Eye (tissue), 1 donor: ENCODE measurements at regions not wholly inside any gene's neighbourhood (a gene's known extent, or its start where the extent isn't known, plus 50 kb on each side); places are given as distances from the start of the nearest gene placed in this dataset.

Experiments
- DNase-seq: peaks from one replicate; pipeline ENCODE4 v3.0.0-alpha.2; 2015

DNA sequence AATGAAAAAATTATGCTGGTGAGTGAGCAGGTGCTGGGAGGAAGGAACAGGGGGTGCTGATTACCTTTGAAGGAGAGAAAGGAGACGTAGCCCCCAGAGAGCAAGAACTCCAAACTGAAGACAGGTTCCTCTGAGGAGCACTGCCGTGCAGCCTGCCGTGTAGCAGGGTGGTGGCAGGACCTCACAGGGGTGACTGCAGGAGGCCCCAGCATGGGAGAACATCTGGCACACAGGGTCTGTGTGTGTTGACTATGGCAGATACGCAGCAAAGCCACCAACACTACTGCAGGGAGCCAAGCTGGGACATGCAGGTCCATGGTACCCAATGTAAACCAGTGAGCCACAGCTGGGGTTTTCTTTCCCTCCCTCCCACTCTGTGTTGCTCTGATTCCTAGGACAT is 192.1 kb upstream of the PDE1C start:
- no peak for DNase-seq

DNA sequence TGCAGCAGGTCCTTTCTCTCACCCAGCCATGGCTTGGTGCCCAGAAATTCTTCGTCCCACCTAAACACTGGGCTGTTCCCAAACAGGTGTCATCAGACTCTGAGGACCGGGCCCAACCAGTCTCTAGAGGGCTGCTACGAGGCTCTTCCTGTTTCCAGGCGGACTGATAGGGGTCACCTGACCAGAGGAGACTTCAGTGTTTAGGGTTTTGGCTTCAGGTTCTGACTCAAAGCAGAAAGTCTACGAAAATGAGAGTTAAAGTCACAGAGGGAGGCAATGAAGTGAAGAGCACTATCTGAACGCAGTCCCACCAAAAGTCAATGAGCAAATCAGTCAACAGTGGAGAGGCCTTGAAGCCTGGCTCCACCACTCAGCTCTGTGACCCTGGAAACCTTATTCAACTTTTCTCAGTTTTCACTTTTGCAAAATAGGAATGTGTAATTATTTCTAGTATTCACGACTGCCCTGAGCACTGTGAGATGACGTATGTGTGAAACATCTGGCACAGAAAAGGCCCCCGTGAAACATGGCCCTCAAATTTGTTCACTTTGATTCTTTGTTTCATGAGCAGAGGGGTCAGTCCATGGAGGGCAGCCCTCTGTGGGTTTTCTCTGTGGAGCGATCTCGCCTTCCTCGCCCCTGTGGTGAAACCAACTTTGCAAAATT is 189.9 kb upstream of the PDE1C start:
- no peak for DNase-seq

DNA sequence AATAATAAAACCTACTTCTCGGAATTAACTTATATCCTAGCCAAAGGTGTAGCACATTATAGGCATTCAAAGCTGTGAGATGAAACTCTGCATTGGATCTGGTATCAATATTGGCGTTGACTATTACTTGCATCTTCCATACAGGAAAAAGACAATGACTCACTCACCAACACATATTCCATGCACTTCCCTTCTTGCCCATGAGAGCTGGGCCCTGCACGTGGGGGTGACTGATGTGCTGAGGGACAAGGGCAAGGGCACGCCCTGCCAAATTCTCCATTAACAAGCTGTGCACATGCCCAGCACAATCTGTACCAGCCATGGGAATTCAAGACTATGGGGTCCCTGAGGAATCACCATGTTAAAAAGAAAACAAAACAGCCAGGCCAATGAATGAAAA is 188.1 kb upstream of the PDE1C start:
- DNase-seq, result no peak

DNA sequence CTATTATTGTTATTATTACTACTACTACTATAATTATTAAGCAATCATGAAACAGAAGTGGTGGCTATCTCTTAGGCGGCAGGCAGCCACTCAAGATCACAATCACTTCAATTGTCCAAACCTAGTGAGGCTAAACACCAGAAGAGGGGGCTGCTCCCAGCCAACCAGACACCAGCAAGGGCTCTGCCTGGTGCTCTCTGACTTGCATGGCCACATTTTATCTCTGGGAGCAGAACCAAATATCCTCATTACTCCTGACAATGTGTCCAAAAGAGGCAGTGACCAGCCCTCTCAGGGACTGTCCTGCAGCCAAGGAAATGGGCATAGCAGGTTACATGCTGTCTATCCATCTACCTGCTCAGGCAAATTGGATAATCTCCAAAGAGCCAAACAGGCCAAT is 187.4 kb upstream of the PDE1C start:
- DNase-seq, result peak; percentile 65

DNA sequence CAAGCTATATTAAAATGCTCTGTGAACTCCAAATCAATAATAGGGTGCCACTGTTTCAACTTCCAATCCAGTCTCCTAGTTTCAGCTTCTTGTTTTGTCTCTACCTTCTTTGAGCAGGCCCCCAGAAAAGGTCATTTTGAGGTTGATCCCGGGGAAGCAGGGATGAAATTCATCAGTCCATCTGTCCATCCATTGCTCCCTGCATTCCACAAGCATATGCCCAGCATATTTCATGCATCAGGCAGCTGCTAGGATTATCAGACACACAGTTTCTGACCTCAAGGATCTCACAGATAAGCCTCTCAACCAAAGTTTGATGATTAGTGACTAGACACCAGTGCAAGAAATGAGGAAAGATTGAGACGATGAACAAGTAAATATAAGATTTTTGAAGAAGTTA is 186.6 kb upstream of the PDE1C start:
- peak; percentile 54 for DNase-seq

DNA sequence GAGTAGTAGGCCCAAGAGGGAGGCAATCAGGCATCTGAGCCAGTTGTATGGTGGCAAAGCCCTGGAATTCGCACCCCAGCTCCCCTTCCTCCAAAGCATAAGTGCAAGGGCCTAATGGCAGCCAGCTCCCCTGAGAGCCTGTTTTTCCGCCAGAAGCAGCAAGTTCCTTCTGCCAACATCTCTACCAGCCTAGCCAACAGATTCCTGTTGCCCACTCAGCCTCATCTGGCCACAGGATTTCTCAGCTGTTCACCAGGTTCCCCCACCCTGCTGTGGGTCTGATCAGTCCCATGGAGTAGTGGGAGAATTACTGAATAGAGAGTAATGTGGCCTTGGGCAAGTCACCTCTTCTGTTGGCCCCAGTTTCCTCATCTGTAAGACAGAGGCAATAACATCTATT is 186.2 kb upstream of the PDE1C start:
- no peak for DNase-seq

DNA sequence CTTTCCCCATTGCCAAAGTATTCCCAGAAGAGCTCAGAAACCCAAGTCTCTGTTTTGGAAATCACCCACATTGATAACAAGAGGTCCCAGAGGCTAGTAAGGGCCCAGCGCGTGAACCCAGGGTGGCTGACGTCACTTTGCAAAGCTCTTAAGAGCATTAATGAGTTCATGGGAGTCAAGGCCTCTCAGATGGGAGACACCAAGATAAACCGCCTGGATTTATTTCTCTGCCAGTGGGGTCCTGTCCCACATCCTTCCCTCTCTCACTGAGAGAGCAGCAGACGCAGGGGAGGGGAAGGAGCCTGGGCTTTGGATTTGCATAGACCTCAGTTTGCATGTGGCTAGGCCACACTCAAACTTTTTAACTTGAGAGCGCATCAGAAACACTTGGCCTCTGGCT is 184.8 kb upstream of the PDE1C start:
- no peak for DNase-seq

DNA sequence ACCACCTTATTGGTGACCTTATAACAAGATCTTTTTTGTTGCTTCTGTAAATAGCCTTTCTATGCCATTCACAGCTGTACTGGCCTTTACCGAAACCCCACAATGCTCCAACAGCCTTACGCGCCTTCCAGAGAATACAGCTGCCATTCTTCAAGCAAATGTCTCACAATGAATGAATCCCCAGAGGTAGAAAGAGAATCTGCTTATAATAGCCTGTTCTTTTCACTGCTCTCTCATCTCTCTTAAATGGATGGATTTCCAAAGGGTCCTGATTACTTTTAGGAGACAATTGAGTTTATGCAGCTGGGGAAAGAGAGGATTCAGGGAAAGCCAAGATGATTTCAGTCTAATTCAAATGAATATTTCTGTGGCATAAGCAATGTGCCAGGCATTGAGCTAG is 183.1 kb upstream of the PDE1C start:
- DNase-seq, result peak; percentile 45

DNA sequence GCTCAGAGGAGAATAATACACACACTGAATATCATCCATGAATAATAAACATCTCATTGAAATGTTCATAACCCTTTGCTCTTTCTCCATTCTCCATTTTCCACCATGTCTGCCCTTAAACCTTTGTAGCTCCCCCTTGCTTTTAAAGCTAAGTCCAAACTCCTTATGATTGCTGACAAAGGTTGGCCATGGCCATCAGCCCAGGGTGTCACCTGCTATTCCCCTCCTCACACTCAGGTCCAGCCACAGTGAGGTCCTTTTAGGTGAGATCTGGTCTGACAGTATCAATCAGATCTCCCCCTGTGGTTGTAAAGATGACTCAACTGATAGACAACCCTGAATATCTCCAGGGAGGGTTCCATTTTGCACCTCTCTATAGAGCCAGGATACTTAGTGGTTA is 181.5 kb upstream of the PDE1C start:
- no peak for DNase-seq

DNA sequence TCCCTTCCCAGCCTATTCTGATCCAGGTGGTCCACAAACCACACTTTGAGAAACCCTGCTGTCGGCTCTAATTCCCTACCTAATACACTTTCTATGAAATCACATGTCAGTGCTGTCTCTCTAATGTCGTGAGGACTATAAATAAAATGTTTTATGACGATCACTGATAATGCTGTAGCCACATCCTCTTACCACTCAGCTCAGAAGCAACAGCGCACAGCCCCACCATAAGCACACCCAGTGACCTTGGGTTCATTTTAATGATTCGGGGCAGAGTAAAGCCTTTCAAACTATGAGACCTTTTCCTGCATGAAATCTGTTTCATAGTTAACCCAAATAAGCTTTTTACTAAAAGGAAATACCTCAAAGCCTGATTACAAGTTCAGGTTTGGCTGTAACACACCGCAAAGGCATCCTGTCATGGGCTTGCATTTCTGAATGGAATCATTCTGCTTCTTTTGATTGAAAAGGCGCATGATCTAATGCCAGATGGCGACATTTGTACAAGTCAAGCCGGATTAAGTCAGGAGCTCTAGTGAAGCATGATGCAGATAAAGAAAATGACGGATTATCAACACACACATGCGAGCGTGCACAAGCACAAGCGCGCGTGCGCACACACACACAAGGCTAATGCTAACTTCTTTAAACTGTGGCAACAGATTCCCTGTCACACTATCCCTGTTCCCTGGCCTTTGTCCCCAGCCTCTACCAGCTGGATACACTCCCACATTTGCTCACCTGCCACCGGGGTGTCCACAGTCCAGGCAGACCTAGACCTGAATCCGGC is 180.5 kb upstream of the PDE1C start:
- DNase-seq, result peak; percentile 98

DNA sequence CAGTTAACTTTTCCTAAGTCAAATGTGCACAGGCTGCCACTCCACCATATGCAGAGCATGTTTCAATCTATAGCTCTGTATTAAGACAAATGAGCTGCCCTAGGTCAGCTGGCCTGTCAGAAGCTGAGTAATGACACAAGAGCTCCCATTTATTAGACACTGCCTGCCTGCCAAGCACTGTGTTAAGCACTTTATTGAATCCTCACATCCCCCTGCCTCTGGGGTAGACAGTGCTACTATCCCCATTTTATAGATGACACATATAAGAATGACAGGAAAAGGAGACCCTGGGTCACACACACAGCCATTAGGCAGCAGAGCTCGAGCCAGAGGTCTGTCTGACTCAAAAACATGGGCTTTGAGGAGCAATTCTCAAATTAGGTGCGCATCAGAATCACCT is 179.8 kb upstream of the PDE1C start:
- DNase-seq, result peak; percentile 67

DNA sequence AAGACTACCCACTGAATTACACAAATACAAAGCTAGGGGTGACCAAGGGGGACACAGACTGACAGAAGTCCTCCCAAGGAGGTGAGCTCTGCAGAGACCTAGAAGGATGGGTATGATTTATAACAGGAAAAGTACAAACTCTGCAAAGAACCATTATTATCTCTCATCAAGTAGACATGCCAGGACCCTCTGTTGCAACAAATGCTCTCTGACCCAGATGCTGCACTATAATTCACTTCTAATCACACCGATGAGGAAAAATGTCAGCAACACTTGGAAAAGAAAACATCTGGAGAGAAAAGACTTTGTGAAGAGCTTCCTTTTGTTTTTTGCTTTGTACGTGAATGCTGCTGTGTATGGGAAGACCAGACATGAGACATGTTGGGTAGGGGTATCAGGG is 178.3 kb upstream of the PDE1C start:
- no peak for DNase-seq

DNA sequence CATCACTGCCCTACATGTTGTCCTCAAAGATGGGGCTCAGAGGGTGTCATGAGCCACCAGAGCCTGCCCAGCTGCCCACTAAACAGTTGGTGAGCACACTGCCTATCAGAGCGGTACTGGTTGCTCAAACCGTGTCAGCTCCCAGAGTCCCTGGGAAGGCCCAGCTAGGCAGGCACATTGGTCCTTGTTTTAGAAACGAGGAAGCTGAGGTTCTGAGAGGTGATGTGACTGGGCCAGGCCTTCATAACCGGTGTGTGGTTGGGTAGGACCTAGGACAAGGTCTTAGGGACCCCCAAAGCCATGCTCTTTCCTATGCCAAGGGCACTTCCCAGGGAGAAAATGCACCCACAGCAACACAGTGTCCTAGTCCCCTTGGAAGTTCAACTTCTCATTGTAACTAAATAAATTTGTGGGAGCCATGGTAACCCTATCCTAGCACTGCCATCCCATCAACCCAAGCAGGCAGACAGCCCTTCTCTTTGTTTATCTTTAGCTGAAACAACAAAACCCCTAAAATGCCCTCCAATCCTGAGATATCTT is 174.7 kb upstream of the PDE1C start:
- no peak for DNase-seq

DNA sequence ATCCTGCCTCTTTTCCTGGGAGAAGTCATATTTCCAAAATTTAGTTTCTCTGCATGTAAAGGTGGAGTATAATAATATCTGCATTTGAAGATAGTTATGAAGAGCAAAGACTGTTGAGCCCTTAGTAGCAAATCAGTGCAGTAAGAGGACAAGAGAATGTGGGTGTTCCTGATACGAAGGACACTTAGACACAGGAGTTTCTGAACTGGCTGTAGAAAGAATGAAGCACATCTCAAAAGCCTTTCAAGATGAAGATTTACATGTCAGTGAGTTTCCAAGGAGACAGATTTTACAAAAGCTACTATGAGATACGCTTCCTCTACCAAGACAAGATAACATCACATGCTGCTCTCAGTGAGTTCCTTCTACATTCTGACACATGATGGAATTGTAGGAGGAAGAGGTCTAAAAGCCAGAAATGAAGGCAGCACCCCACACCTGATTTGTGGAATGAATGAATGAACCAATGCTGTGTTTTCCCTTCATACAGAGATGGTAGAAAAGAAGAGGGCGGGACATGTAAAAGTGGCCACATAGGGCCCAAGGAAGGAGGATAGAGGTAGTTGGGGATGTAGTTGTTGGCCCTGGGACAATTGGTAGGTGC is 173.6 kb upstream of the PDE1C start:
- DNase-seq, result no peak

DNA sequence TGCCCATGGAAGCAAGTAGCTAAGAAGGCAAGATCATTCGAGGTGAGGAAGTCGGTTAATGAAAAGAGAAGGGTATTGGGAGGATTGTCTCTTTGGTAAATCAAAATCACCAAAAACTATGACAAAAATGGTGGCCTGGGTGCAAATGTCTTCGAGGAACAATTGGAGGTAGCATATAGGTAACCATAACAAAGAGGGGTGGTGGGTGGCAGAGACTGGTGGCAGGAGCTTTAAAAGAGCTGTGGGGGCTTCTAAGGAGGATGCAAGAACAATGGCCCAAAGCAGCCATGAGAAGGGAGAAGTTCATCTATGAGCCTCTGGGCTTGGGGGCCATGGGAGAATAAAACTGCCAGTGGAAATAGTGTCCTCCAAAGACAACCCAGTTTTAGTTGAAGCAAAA is 172.2 kb upstream of the PDE1C start:
- DNase-seq, result no peak

DNA sequence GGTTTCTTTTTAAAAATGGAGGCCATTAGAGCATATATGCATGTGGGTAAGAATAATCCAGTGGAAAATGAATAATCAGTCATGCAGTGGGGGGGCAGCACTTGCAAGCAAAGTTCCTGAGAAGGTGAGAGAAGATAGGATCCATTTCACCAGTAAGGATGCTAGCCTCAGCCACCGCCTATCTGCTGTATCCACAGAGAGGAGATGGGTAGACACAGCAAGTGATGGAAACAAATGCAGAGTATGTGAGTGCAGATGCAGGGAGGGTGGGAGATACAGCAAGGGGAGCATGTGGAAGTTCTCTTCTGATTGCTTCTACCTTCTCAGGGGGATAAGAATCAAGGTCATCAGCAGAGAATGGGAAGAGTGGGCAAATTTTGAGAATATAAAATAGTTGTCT is 171.4 kb upstream of the PDE1C start:
- no peak for DNase-seq

DNA sequence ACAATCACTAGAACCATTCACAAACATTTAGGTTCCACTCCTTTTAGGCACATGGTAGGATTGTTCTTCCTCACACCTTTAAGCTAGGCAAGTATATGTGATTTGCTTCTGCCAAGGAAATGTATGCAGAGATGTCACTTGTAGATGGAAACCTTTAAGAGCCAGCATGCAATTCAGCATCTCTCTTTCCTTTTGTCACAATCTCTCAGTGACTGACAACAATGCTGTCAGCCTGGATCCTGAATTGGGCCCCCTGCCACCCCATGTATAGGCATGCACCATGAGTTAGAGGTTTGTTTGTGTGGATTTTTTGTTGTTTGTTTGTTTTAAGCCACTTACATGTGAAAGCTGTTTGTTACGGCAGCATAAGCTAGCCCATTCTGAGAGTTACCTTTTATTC is 169.6 kb upstream of the PDE1C start:
- no peak for DNase-seq

DNA sequence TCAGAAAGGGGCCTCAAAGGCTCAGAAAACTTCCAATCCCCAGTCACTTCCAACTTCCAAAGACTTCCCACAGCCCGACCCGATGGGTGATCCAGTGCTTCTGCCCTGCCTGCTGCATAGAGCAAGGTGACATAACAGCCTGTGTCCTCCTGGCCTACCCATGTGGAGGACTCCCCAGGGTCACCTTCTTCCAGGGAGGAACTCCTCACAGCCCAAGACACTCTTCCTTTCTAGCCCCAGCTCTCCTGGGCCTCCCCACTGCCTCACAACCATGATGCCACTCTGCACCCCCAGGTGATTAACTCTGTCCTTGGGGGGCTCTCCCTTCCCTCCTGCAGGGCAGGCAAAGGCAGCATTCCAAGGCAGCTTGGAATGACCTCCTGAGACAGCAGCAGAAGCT is 158.4 kb upstream of the PDE1C start:
- DNase-seq, result no peak

DNA sequence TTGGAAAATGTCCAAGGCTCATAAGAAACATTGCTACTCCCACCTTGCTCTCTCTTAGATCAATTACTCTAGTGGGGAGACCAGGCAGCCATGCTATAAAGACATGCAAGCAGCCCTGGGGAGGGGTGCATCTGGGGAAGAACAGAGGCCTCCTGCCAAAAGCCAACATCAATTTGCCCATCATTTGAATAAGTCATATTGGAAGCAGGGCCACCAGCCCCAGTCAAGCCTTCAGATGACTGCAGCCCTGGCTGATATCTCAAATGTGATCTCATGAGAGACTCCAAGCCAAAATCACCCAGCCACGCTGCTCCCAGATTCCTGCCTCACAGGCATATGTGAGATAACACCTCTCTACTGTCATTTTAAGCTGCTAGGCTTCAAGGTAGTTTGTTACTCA is 157.5 kb upstream of the PDE1C start:
- no peak for DNase-seq

DNA sequence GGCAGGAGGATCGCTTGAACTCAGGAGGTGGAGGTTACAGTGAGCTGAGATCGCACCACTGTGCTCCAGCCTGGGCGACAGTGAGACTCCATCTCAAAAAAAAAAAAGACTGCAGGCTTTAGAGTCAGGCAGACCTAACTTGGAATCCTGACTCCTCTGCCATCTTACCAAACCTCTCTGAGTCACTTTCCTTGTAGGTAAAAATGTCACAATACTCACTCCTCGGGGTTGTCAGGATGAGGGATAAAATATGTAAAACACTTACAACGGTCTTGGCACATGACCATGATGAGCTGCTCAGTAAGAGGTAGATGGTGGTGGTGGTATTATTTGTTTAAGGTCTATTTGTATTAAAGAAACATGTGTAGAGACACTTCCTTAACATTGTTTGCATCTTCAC is 154.1 kb upstream of the PDE1C start:
- DNase-seq, result no peak

DNA sequence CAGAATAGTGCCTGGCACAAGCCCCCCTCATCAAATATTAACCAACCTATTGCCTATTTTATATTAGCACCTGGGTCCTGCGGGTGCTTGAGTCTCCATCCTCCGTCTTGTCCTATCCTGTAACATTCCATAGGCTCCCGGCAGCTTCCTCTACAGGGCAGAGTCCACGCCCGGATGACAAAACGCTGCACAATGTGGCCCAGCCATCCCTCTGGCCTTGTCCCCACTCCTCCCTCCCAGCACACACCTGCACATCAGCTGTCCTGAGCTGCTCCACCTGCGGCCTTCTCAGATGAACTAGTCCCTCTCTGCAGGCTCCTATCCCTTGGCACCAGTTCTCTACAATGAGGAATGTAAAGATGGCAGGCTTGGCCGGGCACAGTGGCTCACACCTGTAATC is 153.5 kb upstream of the PDE1C start:
- DNase-seq, result no peak

DNA sequence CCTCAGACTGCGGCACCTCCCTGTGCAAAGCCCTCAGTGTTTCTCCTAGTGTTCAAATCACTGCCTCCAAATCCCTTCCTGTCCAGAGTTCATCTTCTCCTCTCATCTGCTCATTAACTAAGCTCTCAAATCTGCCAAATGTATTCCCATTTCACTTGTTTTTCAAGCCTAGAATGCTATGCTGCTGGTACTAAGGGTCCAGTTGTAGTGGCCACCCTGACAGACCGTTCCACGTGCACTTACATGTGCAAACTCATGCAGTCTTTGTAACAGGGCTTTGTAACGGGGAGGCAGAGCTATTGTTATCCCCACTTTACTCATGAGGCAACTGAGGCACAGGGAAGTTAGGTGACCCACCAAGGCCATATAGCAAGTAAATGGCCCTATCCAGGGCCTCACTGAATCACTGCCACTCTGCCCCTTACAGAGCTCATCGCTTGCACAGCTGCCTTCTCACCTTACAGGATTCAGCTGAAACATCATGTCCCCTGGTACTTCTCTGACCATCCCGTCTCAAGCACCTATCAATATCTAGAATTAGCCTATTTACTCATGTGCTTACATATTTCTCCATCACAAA is 153.0 kb upstream of the PDE1C start:
- DNase-seq, result no peak

DNA sequence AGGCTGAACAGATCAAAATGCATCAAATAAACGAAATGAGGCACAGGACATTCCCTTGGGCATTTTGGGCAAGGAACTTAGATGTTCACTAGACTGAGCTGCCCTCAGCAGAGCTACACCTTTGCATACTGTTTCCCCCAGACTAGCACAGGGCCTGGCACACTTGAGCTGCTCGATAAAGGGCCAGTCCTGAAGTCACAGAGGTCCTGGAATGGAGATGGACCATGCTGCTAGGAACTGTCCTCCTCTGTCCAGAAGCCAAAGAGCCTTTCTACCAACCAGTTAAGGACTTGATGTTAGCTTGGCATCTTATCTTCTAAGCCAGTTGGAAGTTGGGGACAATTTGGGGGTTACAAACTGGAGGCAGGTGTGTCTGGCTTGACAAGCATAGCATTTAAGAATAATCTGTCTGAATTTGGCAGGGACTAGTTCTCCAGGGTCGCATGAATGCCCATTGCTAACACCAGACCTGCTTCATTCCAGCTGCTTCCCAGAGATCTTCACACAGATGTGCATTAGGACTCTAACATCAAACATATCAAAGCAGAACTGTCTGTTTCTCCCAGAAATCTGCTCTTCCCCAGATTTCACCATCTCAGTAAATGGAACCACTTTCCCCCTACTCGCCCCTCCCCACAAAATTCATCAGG is 152.2 kb upstream of the PDE1C start:
- DNase-seq, result no peak
